Activated naive CD8-positive, alpha-beta T cell (primary cell): ENCODE measurements at regions not wholly inside any gene's neighbourhood (a gene's known extent, or its start where the extent isn't known, plus 50 kb on each side); places are given as distances from the start of the nearest gene placed in this dataset.
"Not testable (repeated sequence)": the region's sequence is repeated elsewhere in the genome, so short reads cannot be mapped to it uniquely, and the experiment has no call there.

ENCODE experiments used
- H3K27ac Mint-ChIP-seq: one replicate; pipeline ENCODE4 v1.8.0; 2021; ENCODE audit warnings: mixed read lengths
- H3K27me3 Mint-ChIP-seq: one replicate; pipeline ENCODE4 v1.8.0; 2021; ENCODE audit warnings: mixed read lengths
- H3K36me3 Mint-ChIP-seq: one replicate; pipeline ENCODE4 v1.8.0; 2021; ENCODE audit warnings: mixed read lengths
- H3K4me1 Mint-ChIP-seq: one replicate; pipeline ENCODE4 v1.8.0; 2021; ENCODE audit warnings: low read depth, mixed read lengths
- H3K4me3 Mint-ChIP-seq: one replicate; pipeline ENCODE4 v1.8.0; 2021; ENCODE audit warnings: mild to moderate bottlenecking, mixed read lengths
- H3K9me3 Mint-ChIP-seq: one replicate; pipeline ENCODE4 v1.8.0; 2021; ENCODE audit warnings: low read depth, mixed read lengths

GRCh38 chr9:32148553-32148952 is 235.9 kb upstream of the ACO1 start:
- not testable (repeated sequence) for H3K27me3 Mint-ChIP-seq, H3K4me1 Mint-ChIP-seq, H3K9me3 Mint-ChIP-seq, H3K27ac Mint-ChIP-seq, H3K4me3 Mint-ChIP-seq, H3K36me3 Mint-ChIP-seq

- Mint-ChIP-seq H3K27ac (no peak overlapping the region), H3K4me3 (no peak overlapping the region), H3K27me3 (peaks cover 3% of the 10 kb centered on the region), H3K9me3 (no peaks in the 10 kb centered on the region), H3K4me1 (no peaks in the 10 kb centered on the region), H3K36me3 (no peaks in the 10 kb centered on the region)
Measured at GRCh38 chr9:32161209-32161608, 223.2 kb upstream of the ACO1 start.

DNA sequence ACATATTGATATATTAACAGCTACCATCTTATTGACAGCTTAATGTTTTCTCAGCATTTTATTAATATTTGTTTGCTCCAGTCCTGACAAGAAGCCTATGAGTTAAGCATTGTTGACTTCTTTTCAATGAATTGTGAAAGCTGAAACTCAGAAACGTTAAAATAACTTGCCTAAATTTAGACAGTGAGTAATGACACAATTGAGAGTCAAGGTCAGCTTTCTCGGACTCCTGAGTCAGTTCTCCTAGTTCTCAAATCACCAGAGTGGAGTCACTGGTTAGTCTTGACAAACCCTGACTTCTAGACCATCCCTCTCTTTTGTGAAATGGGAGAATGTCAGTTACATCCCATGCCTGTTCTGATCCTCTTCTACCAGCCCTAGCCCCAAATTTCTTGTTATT is 222.7 kb upstream of the ACO1 start:
- Mint-ChIP-seq H3K36me3 (no peaks in the 10 kb centered on the region), H3K27ac (no peak overlapping the region), H3K9me3 (no peaks in the 10 kb centered on the region), H3K27me3 (peaks cover 3% of the 10 kb centered on the region), H3K4me3 (no peak overlapping the region), H3K4me1 (no peaks in the 10 kb centered on the region)

DNA sequence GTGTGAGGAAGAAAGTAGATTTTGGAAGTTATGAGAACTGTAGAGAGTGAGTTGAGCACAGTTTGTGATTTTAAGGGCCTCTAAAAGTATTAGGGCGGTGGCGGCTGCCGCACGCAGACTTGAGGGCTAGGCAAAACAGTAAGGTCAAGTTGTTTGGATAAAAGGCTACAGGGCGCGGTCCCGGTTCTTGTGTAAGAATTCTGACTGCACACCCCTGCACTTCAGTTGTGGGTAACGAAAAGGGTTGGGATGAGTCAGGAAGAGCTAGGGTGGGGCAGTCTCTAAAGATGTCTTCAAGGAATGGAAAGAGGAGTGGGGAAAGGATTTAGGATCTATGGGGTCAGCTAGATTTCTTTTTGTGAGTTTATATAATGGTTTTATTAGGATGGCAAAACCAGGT is 218.1 kb upstream of the ACO1 start:
- not testable (repeated sequence) for H3K9me3 Mint-ChIP-seq, H3K27me3 Mint-ChIP-seq, H3K4me1 Mint-ChIP-seq, H3K4me3 Mint-ChIP-seq, H3K36me3 Mint-ChIP-seq, H3K27ac Mint-ChIP-seq

DNA sequence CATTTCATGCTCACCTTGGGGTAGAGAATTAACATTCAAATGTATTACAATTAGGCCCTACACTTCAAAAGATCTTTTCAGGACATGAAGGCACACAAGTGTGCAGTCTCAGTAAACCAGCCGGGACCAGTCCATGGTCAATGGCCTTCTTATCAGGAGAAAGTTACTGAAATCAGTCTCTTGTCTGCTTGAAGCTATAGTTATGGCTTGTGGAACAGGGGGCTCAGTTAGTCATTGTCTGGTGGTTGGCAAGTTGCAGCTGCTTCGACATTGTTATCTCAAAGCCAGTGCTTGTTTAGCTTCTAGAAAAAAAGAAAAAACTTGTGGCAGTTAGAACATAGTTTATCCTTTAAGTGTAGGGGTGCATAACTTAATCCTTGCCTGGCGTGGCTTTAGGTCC is 213.1 kb upstream of the ACO1 start:
- Mint-ChIP-seq H3K9me3 (no peaks in the 10 kb centered on the region), H3K36me3 (no peaks in the 10 kb centered on the region), H3K4me1 (no peaks in the 10 kb centered on the region), H3K27me3 (no peaks in the 10 kb centered on the region), H3K4me3 (no peak overlapping the region), H3K27ac (no peak overlapping the region)

DNA sequence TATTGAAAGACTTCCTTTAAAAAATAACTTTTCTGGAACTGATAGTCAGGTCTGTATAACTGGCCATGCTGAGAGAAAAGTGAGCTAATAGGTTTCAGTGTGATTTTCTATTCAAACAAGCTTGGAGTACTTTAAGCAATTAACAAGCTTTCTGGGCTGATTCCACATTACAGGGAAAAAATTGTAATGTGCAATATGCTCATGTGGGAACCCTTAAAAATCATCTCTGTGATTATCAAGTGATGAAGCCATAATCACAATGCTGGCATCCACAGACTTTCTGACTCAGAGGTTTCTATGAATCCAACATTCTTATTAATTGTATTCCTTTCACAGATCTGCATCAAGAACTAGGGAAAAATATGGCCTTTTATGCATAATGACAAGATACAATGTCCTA is 212.2 kb upstream of the ACO1 start:
- Mint-ChIP-seq H3K4me1 (no peaks in the 10 kb centered on the region), H3K27me3 (no peaks in the 10 kb centered on the region), H3K9me3 (no peaks in the 10 kb centered on the region), H3K4me3 (no peak overlapping the region), H3K27ac (no peak overlapping the region), H3K36me3 (no peaks in the 10 kb centered on the region)

DNA sequence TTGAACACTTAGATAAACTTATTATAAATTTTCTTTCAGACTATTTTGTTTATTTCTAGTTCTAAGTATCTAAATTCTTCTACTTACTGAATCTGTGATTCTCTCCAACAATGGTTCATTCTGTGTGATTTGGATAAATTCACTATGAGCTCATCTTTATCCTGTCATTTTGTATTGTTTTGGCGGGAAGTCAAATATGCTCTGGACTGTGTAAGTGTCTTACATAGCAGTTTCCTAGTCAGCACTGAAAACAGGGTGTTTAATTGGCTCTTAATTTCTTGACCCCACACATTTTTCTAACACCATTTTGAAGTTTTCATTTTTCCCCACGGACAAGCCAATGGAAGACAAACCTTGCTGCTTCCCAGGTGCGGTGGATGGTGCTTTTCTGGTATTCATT is 207.0 kb upstream of the ACO1 start:
- H3K4me3 Mint-ChIP-seq = no peak overlapping the region
- H3K27ac Mint-ChIP-seq = no peak overlapping the region
- no peaks in the 10 kb centered on the region for H3K36me3 Mint-ChIP-seq
- no peaks in the 10 kb centered on the region for H3K4me1 Mint-ChIP-seq
- peaks cover under 1% of the 10 kb centered on the region for H3K27me3 Mint-ChIP-seq
- no peaks in the 10 kb centered on the region for H3K9me3 Mint-ChIP-seq

GRCh38 chr9:32180597-32180996 is 203.8 kb upstream of the ACO1 start:
- no peaks in the 10 kb centered on the region for H3K9me3 Mint-ChIP-seq
- peaks cover 5% of the 10 kb centered on the region for H3K27me3 Mint-ChIP-seq
- no peak overlapping the region for H3K27ac Mint-ChIP-seq
- H3K4me1 Mint-ChIP-seq = no peaks in the 10 kb centered on the region
- no peak overlapping the region for H3K4me3 Mint-ChIP-seq
- no peaks in the 10 kb centered on the region for H3K36me3 Mint-ChIP-seq

DNA sequence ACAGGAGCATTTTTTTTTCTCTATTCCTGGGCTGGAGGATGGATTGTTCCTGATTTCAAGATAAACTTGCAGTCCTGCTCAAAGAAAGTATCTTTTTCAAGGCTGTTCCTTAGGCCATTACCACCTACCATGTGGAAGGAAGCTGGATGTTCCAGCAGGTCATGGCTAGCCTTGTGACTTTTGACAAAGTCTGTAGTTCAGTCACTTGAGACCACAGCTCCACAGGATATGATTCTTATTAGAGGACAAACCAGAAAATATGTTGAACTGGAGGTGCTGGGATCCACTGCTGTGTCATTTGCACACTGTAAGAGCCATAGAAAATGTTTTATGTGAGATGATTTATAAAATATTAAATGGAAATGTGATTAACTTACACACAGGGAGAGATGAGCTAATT is 184.2 kb upstream of the ACO1 start:
- no peaks in the 10 kb centered on the region for H3K9me3 Mint-ChIP-seq
- H3K27ac Mint-ChIP-seq = no peak overlapping the region
- H3K4me3 Mint-ChIP-seq = no peak overlapping the region
- H3K4me1 Mint-ChIP-seq = no peaks in the 10 kb centered on the region
- no peaks in the 10 kb centered on the region for H3K36me3 Mint-ChIP-seq
- H3K27me3 Mint-ChIP-seq = peaks cover 2% of the 10 kb centered on the region

DNA sequence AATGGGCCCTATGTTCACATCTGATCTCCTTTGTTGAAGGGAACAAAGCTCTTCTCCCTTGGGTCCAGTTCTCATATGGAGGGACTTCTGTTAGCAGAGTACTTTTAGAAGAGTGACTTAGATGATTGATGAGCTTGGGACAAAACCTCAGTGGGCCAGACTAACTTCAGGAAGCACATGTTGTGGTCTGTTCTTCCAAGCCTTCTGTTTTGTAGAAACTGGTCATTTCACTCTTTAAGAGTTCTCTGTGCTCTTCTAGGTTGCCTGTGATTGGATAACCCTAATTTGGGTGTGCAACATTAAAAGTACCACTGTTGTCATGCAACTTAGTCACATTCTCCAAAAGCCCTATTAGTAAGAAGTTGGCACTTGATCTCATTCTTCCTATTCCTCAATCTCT is 183.5 kb upstream of the ACO1 start:
- Mint-ChIP-seq H3K4me3 (no peak overlapping the region), H3K4me1 (no peaks in the 10 kb centered on the region), H3K27ac (no peak overlapping the region), H3K9me3 (no peaks in the 10 kb centered on the region), H3K27me3 (peaks cover 2% of the 10 kb centered on the region), H3K36me3 (no peaks in the 10 kb centered on the region)

- not testable (repeated sequence) for H3K27me3 Mint-ChIP-seq, H3K27ac Mint-ChIP-seq, H3K4me1 Mint-ChIP-seq, H3K4me3 Mint-ChIP-seq, H3K36me3 Mint-ChIP-seq, H3K9me3 Mint-ChIP-seq
Measured at GRCh38 chr9:32209164-32209563, 175.3 kb upstream of the ACO1 start.

- peaks cover 4% of the 10 kb centered on the region for H3K27me3 Mint-ChIP-seq
- peaks cover 5% of the 10 kb centered on the region for H3K9me3 Mint-ChIP-seq
- H3K36me3 Mint-ChIP-seq = no peaks in the 10 kb centered on the region
- no peak overlapping the region for H3K27ac Mint-ChIP-seq
- H3K4me1 Mint-ChIP-seq = no peaks in the 10 kb centered on the region
- no peak overlapping the region for H3K4me3 Mint-ChIP-seq
Measured at GRCh38 chr9:32218100-32218767, 166.2 kb upstream of the ACO1 start.

GRCh38 chr9:32220750-32221149 is 163.7 kb upstream of the ACO1 start:
- no peaks in the 10 kb centered on the region for H3K9me3 Mint-ChIP-seq
- no peaks in the 10 kb centered on the region for H3K36me3 Mint-ChIP-seq
- no peaks in the 10 kb centered on the region for H3K4me1 Mint-ChIP-seq
- no peak overlapping the region for H3K27ac Mint-ChIP-seq
- peaks cover 4% of the 10 kb centered on the region for H3K27me3 Mint-ChIP-seq
- H3K4me3 Mint-ChIP-seq = no peak overlapping the region

DNA sequence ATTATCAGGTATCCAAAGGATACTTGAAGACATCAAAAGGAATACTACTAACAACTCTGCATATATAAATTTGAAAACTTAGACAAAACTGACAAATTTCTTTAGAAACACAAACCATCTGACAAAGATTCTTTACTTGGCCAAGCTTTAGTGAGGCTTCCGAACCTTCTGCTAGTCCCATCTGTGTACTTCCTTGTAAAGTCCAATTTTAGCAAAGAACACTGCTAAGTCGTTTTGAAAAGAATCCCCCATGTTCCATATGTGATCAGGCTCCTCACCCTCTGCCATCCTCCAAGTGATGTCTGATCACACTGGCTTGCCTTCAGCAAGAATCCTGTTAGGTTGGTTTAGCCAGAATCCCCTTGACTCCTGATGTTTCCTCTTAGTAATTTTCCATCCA is 150.0 kb upstream of the ACO1 start:
- no peak overlapping the region for H3K27ac Mint-ChIP-seq
- H3K9me3 Mint-ChIP-seq = no peaks in the 10 kb centered on the region
- H3K4me3 Mint-ChIP-seq = no peak overlapping the region
- peaks cover 6% of the 10 kb centered on the region for H3K27me3 Mint-ChIP-seq
- H3K4me1 Mint-ChIP-seq = no peaks in the 10 kb centered on the region
- H3K36me3 Mint-ChIP-seq = no peaks in the 10 kb centered on the region

DNA sequence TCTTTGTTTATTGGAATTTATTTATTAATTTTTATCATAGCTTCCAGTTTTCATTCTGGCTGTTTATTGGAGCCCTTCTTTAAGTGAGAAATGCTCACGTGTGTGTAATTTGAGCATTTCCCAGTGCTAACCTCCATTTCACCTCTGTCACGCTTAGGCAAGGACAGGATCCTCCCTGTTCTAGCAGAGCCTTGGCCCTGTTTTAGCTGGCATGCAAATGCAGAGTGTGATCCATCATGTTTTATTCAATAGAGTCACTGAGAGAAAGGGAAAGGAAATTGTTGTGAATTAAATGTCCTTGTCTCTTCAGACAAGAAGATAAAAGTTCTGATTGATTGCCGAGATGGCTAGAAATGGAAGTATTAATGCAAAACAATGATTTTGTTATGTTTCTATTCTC is 137.3 kb upstream of the ACO1 start:
- Mint-ChIP-seq H3K9me3 (no peaks in the 10 kb centered on the region), H3K4me3 (no peak overlapping the region), H3K27ac (no peak overlapping the region), H3K4me1 (no peaks in the 10 kb centered on the region), H3K27me3 (no peaks in the 10 kb centered on the region), H3K36me3 (no peaks in the 10 kb centered on the region)

GRCh38 chr9:32248189-32248712 is 136.2 kb upstream of the ACO1 start:
- Mint-ChIP-seq H3K27ac (no peak overlapping the region), H3K9me3 (no peaks in the 10 kb centered on the region), H3K4me3 (no peak overlapping the region), H3K36me3 (no peaks in the 10 kb centered on the region), H3K4me1 (no peaks in the 10 kb centered on the region), H3K27me3 (no peaks in the 10 kb centered on the region)
